HG02981 (cell line): ENCODE measurements at regions not wholly inside any gene's neighbourhood (a gene's known extent, or its start where the extent isn't known, plus 50 kb on each side); places are given as distances from the start of the nearest gene placed in this dataset.

Experiments
- ATAC-seq: cut with Tn5 transposase; IDR thresholded peaks from one replicate; pipeline ENCODE4 v1.9.1; 2021; ENCODE audit warnings: mild to moderate bottlenecking, moderate library complexity; ENCODE audit not compliant: unreplicated experiment

- no peak for ATAC-seq
Measured at GRCh38 chr15:93887151-93887550, 344.2 kb upstream of the MCTP2 start.

GRCh38 chr15:93882779-93883178 lies 348.6 kb upstream of the MCTP2 start:
- ATAC-seq, result no peak

- no peak for ATAC-seq
Measured at GRCh38 chr15:93882141-93882540, 349.2 kb upstream of the MCTP2 start.

GRCh38 chr15:93881310-93881709 lies 350.1 kb upstream of the MCTP2 start:
- ATAC-seq, result no peak

GRCh38 chr15:93880358-93880757 lies 351.0 kb upstream of the MCTP2 start:
- ATAC-seq, result no peak

- no peak for ATAC-seq
Measured at GRCh38 chr15:93870583-93870982, 360.8 kb upstream of the MCTP2 start.

- no peak for ATAC-seq
Measured at GRCh38 chr15:93866948-93867347, 364.4 kb upstream of the MCTP2 start.

GRCh38 chr15:93866476-93866875 lies 364.9 kb upstream of the MCTP2 start:
- ATAC-seq, result no peak

- ATAC-seq, result no peak
Measured at GRCh38 chr15:93865586-93865985, 365.8 kb upstream of the MCTP2 start.

GRCh38 chr15:93862791-93863190 lies 368.6 kb upstream of the MCTP2 start:
- ATAC-seq, result no peak

GRCh38 chr15:93861956-93862741 lies 369.2 kb upstream of the MCTP2 start:
- ATAC-seq, result no peak

- peak; percentile 42 for ATAC-seq
Measured at GRCh38 chr15:93861413-93861812, 369.9 kb upstream of the MCTP2 start.

GRCh38 chr15:93860701-93861100 lies 370.7 kb upstream of the MCTP2 start:
- ATAC-seq, result no peak

- ATAC-seq, result no peak
Measured at GRCh38 chr15:93859176-93859575, 372.2 kb upstream of the MCTP2 start.

- no peak for ATAC-seq
Measured at GRCh38 chr15:93855181-93855826, 376.1 kb upstream of the MCTP2 start.

GRCh38 chr15:93854088-93854487 lies 377.3 kb upstream of the MCTP2 start:
- ATAC-seq, result no peak

- ATAC-seq, result no peak
Measured at GRCh38 chr15:93852761-93853160, 378.6 kb upstream of the MCTP2 start.

- no peak for ATAC-seq
Measured at GRCh38 chr15:93848490-93848889, 382.9 kb upstream of the MCTP2 start.

GRCh38 chr15:93848076-93848475 lies 383.3 kb upstream of the MCTP2 start:
- ATAC-seq, result no peak

- no peak for ATAC-seq
Measured at GRCh38 chr15:93846148-93846547, 385.2 kb upstream of the MCTP2 start.

GRCh38 chr15:93837450-93837849 lies 393.9 kb upstream of the MCTP2 start:
- ATAC-seq, result no peak

GRCh38 chr15:93835344-93835743 lies 396.0 kb upstream of the MCTP2 start:
- ATAC-seq, result no peak

GRCh38 chr15:93831641-93832040 lies 399.7 kb upstream of the MCTP2 start:
- no peak for ATAC-seq
